Panc1 (cell line): ENCODE measurements at regions not wholly inside any gene's neighbourhood (a gene's known extent, or its start where the extent isn't known, plus 50 kb on each side); places are given as distances from the start of the nearest gene placed in this dataset.

Experiments used
- ATAC-seq: fragments of 200-7000 bp; cut with Tn5 transposase; 2 replicates; pipeline ENCODE4 v1.9.1; 2020; ENCODE audit warnings: mild to moderate bottlenecking, moderate library complexity
- BruUV-seq: library from RNA; stranded (reverse); fragments of 400-500 nt; replicated peaks from 2 replicates; lab custom pipeline; 2021; lab: Mats Ljungman, UMichigan
- CTCF ChIA-PET: fragments of 300-600 bp; sonication (Branson Sonifier 250); formaldehyde crosslinking; loops from one replicate; lab custom pipeline; 2022; ENCODE audit warnings: antibody characterized with exemption; lab: Charles Lee
- POLR2A ChIA-PET: fragments of 300-600 bp; sonication (Branson Sonifier 250); formaldehyde crosslinking; loops from one replicate; lab custom pipeline; 2022; ENCODE audit warnings: antibody characterized with exemption; lab: Charles Lee
- DNase-seq: peaks from one replicate; pipeline ENCODE4 v3.0.0-alpha.2; 2010; ENCODE audit warnings: low read depth, low spot score
- H3K27ac ChIP-seq: 2 replicates; pipeline ENCODE4 v1.5.1; 2011; ENCODE audit warnings: mild to moderate bottlenecking, low read length, inconsistent platforms
- H3K27me3 ChIP-seq: fragments of 200-500 bp; sonication (Bioruptor generic); 2 replicates; pipeline ENCODE4 v1.6.0; 2014; ENCODE audit warnings: low read length, inconsistent platforms; ENCODE audit not compliant: control insufficient read depth, insufficient read depth
- H3K36me3 ChIP-seq: fragments of 200-500 bp; sonication (Bioruptor generic); 2 replicates; pipeline ENCODE4 v1.5.1; 2014; ENCODE audit warnings: inconsistent platforms, mild to moderate bottlenecking, low read length, moderate library complexity; ENCODE audit not compliant: control insufficient read depth, insufficient read depth
- H3K4me1 ChIP-seq: 2 replicates; pipeline ENCODE4 v1.5.1; 2011; ENCODE audit warnings: inconsistent platforms, mild to moderate bottlenecking, low read length, moderate library complexity; ENCODE audit not compliant: control insufficient read depth, insufficient read depth
- H3K4me3 ChIP-seq, 2 experiments: 2 replicates each; pipeline ENCODE4 v1.5.1; 2011 to 2012; ENCODE audit warnings: low read depth in 2 of 2, low read length in 2 of 2, mild to moderate bottlenecking in 2 of 2, inconsistent platforms in 1 of 2, moderate library complexity in 1 of 2
- H3K9me3 ChIP-seq: fragments of 200-500 bp; sonication (Bioruptor generic); 2 replicates; pipeline ENCODE4 v1.5.1; 2014; ENCODE audit warnings: low read depth, mild to moderate bottlenecking, inconsistent platforms, low read length, moderate library complexity; ENCODE audit not compliant: control insufficient read depth, insufficient read depth
- POLR2AphosphoS5 ChIP-seq: IDR thresholded peaks from 2 replicates; pipeline ENCODE4 v1.6.1; 2012; ENCODE audit warnings: mild to moderate bottlenecking, low read depth, low read length, moderate library complexity
- SIN3A ChIP-seq: IDR thresholded peaks from 2 replicates; pipeline ENCODE4 v1.6.1; 2012; ENCODE audit warnings: low read depth, mild to moderate bottlenecking, low read length, moderate library complexity, borderline replicate concordance; ENCODE audit not compliant: insufficient read depth
- TCF7L2 ChIP-seq: IDR thresholded peaks from 2 replicates; pipeline ENCODE4 v1.6.1; 2011; ENCODE audit warnings: mild to moderate bottlenecking, low read depth, low read length, inconsistent platforms
- in situ Hi-C: cut with HindIII; loops from 2 replicates; pipeline ENCODE4 v1.10.0; 2016; ENCODE audit warnings: low sequenced_read_pairs, low pct_unique_long_range_greater_than_20kb
- intact Hi-C: fragments of 100-400 bp; cut with micrococcal nuclease; formaldehyde crosslinking; loops from one replicate; pipeline ENCODE4 v1.10.0; 2022; ENCODE audit not compliant: unreplicated experiment
- TF ChIP-seq, protein P1 (sequence below), 2 experiments: IDR thresholded peaks; 2 replicates each; pipeline ENCODE4 v1.6.1; 2011 to 2012; ENCODE audit warnings: low read depth in 2 of 2, control low read depth in 1 of 2, low read length in 1 of 2, mild to moderate bottlenecking in 1 of 2, moderate library complexity in 1 of 2; ENCODE audit not compliant: insufficient read depth in 1 of 2
- TF ChIP-seq, protein P2 (sequence below): fragments of 450-650 bp; IDR thresholded peaks from 2 replicates; pipeline ENCODE4 v1.5.1; 2017; ENCODE audit warnings: mild to moderate bottlenecking

DNA sequence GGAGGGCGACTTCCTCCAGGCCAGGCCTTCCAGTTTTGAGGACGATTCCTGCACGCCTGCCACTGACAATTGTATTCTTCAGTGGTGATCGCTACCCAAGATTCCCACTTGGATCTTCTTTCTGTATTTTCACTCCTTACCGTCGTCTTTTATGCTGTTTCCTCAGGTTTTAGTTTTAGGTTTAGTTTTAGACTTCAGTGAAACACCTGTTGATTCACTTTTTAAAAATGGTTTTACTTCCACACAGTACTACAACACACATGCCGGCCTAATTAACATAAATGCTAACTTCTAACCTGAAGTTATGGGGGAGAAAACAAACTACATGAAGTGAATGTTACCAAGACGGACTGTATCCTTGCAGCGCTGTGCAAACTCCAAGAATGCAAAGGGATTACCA is 530.6 kb upstream of the MGMT start:
- ATAC-seq: no peak
- in situ Hi-C loops: no loop called here
- intact Hi-C loops: no loop called here

DNA sequence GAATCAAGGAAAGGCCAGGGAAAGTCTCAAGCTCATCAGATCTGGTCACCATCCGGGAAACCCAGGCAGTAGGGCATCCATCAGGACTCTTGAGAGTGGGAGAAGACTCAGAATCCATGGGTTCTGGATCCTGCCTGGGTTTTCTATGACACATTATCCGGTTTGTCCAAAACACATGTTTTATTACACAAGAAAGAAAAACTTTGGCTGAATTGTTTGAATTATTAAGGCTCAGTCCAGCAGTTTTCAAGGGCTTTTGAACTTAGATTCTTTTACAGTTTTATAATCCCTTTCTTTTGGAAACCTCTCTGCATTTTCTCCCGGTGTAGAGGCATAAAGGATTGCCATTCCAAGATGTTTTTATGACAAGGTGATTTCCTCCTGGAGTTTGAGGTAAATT is 528.5 kb upstream of the MGMT start:
- no peaks in the 10 kb centered on the region for H3K4me1 ChIP-seq

More for the DNA sequence above, 530.6 kb upstream of the MGMT start:
- Histone ChIP-seq H3K27ac (no peak overlapping the region), H3K9me3 (no peaks in the 10 kb centered on the region), H3K27me3 (peaks cover 4% of the 10 kb centered on the region; the same call in 1 of the 2 replicates), H3K4me3 (no peak overlapping the region), H3K36me3 (no peaks in the 10 kb centered on the region), H3K4me1 (no peaks in the 10 kb centered on the region)
- ChIA-PET POLR2A (no interaction called here), CTCF (no interaction called here)
- TF ChIP-seq, protein P1, sequence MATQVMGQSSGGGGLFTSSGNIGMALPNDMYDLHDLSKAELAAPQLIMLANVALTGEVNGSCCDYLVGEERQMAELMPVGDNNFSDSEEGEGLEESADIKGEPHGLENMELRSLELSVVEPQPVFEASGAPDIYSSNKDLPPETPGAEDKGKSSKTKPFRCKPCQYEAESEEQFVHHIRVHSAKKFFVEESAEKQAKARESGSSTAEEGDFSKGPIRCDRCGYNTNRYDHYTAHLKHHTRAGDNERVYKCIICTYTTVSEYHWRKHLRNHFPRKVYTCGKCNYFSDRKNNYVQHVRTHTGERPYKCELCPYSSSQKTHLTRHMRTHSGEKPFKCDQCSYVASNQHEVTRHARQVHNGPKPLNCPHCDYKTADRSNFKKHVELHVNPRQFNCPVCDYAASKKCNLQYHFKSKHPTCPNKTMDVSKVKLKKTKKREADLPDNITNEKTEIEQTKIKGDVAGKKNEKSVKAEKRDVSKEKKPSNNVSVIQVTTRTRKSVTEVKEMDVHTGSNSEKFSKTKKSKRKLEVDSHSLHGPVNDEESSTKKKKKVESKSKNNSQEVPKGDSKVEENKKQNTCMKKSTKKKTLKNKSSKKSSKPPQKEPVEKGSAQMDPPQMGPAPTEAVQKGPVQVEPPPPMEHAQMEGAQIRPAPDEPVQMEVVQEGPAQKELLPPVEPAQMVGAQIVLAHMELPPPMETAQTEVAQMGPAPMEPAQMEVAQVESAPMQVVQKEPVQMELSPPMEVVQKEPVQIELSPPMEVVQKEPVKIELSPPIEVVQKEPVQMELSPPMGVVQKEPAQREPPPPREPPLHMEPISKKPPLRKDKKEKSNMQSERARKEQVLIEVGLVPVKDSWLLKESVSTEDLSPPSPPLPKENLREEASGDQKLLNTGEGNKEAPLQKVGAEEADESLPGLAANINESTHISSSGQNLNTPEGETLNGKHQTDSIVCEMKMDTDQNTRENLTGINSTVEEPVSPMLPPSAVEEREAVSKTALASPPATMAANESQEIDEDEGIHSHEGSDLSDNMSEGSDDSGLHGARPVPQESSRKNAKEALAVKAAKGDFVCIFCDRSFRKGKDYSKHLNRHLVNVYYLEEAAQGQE (IDR thresholded peaks at IDR 0.05; ENCODE audit: insufficient read depth in 1 of 2, low read depth in 2 of 2, low read length in 1 of 2): no peak
- TF ChIP-seq TCF7L2 (no peak), SIN3A (no peak)
- DNase-seq: no peak
- BruUV-seq: no TSS peak

More for the DNA sequence above, 528.5 kb upstream of the MGMT start:
- ATAC-seq (no peak), DNase-seq (no peak)
- Histone ChIP-seq H3K36me3 (no peaks in the 10 kb centered on the region), H3K4me3 (no peak overlapping the region), H3K9me3 (no peaks in the 10 kb centered on the region), H3K27me3 (peaks cover 4% of the 10 kb centered on the region; the same call in 1 of the 2 replicates), H3K27ac (no peak overlapping the region)
- intact Hi-C loops: no loop called here
- in situ Hi-C loops: no loop called here
- no peak for TF ChIP-seq POLR2AphosphoS5
- TF ChIP-seq TCF7L2: no peak
- TF ChIP-seq, protein P1 (IDR thresholded peaks at IDR 0.05; ENCODE audit: insufficient read depth in 1 of 2, low read depth in 2 of 2, low read length in 1 of 2): no peak
- TF ChIP-seq, protein P2, sequence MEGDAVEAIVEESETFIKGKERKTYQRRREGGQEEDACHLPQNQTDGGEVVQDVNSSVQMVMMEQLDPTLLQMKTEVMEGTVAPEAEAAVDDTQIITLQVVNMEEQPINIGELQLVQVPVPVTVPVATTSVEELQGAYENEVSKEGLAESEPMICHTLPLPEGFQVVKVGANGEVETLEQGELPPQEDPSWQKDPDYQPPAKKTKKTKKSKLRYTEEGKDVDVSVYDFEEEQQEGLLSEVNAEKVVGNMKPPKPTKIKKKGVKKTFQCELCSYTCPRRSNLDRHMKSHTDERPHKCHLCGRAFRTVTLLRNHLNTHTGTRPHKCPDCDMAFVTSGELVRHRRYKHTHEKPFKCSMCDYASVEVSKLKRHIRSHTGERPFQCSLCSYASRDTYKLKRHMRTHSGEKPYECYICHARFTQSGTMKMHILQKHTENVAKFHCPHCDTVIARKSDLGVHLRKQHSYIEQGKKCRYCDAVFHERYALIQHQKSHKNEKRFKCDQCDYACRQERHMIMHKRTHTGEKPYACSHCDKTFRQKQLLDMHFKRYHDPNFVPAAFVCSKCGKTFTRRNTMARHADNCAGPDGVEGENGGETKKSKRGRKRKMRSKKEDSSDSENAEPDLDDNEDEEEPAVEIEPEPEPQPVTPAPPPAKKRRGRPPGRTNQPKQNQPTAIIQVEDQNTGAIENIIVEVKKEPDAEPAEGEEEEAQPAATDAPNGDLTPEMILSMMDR: no peak
- ChIA-PET POLR2A (no interaction called here), CTCF (no interaction called here)
- BruUV-seq: no TSS peak
